ENCODE measurements at regions not wholly inside any gene's neighbourhood (a gene's known extent, or its start where the extent isn't known, plus 50 kb on each side); places are given as distances from the start of the nearest gene placed in this dataset.
"Not testable (repeated sequence)": the region's sequence is repeated elsewhere in the genome, so short reads cannot be mapped to it uniquely, and the experiment has no call there.

- DNase-seq, result no peak
Measured at GRCh38 chr12:30329281-30329680, 366.4 kb downstream of the IPO8 start.

GRCh38 chr12:30323008-30323407, 372.7 kb downstream of the IPO8 start:
- DNase-seq, result no peak

- no peak for DNase-seq
Measured at GRCh38 chr12:30320561-30320960, 375.1 kb downstream of the IPO8 start.

DNA sequence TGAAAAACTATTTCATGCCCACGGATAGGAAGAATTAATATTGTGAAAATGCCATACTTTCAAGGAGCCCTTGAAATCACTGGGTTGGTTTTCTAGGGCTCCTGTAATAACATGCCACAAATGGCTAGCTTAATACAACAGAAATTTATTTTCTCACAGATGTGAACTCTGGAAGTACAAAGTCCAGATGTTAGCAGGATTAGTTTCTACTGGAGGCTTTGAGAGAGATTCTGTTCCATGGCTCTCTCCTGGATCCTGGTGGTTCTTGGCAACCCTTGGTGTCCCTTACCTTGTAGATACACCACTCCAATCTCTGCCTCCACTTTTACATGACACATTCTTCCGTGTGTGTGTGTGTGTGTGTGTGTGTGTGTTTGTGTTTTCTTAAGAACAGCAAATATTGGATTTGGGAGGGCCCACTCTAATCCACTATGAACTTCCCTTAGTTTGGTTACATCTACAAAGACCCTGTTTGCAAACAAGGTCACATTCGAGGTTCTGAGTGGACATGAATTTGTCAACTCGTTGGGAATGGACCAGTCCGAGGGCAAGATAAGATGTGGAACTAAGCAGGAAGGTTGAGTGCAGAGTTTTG, 381.1 kb downstream of the IPO8 start:
- DNase-seq, result no peak

DNA sequence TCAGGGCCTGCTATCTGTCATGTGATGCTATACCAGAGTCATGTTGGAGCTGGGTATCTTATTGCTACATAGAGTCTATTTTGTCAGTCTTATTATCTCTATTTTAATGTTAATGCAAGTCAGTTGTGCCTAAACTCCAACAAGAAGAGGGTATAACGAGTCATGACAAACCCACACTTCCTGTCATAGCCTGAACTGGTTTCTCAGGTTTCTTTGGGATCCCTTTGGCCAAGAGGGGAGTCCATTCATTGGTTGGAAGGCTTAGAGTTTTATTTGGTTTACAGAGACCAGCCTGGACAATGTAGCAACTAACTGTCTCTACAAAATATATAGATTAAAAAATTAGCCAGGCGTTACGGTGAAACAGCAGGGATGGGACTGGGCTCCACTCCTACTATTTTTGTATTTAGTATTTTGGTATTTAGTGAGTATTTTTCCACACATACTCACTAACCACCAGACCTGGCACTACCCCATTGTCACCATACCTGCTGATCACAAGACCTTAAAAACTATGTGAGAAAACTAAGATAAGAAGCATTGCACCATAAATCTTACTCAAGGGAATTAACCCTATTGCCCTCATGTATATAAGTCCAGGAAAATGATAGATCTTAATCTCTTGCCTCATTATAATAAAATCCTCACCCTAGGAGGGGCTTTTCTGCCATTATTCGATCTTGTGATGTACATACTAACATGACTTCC, 387.5 kb downstream of the IPO8 start:
- DNase-seq, result no peak

DNA sequence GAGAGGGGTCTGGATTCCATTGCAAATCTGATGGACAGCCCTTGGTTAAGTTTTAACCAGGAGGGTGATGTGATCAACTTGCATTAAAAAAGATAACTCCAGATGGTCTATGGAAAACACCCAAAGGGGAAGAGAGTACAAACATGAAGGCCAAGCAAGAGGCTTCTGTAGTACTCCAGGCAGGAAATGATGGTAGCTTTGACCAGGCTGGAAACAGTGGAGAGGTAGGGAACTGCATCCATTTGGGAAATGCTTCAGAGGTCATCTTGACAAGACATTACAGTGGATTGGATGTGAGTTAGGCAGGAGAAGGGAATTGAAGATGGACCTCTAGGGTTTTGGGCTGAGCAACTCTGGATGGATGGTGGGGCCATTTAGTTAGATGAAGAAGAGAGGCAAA, 391.1 kb downstream of the IPO8 start:
- DNase-seq, result no peak

DNA sequence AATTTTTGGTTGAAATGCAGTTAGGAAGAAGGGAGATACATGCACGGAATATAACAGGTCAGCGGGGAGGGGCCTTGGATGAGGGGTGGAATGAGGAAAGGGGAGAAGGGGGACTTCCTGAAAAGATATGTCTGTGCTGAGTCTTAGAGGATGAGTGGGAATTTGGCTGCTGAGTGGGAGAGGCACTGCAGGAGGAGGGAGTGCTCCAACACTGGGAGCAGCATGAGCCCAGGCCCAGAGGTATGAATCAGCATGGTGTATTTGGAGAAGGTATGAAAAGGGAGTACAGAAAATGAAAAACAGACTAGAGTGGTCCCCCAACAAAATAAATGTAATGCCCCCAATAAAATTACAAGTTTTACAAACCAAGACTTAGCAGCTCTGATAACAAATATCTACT, 394.4 kb downstream of the IPO8 start:
- no peak for DNase-seq

GRCh38 chr12:30296486-30296885, 399.2 kb downstream of the IPO8 start:
- no peak for DNase-seq

- DNase-seq, result no peak
Measured at GRCh38 chr12:30286345-30286926, 409.2 kb downstream of the IPO8 start.

DNA sequence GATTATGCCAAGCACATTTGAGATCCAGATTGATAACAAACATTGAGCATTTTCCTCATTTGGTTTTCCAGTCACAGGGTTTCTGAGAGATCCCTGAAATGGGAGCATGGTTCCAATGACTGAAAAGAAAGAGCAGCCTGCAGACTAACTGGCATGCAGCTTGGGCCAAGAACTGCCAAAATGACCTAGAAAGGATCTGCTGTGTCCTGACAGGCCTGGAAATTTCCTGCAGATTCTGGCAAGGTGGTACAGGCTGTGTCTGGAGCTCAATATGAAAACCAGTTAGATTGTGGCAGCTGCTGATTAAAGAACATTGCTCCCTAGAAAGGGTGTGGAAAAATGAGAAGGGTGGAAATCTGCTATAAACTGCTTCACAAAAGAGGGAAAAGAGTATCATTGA, 417.3 kb downstream of the IPO8 start:
- DNase-seq, result no peak

GRCh38 chr12:30272515-30272914, 423.2 kb downstream of the IPO8 start:
- not testable (repeated sequence) for DNase-seq

DNA sequence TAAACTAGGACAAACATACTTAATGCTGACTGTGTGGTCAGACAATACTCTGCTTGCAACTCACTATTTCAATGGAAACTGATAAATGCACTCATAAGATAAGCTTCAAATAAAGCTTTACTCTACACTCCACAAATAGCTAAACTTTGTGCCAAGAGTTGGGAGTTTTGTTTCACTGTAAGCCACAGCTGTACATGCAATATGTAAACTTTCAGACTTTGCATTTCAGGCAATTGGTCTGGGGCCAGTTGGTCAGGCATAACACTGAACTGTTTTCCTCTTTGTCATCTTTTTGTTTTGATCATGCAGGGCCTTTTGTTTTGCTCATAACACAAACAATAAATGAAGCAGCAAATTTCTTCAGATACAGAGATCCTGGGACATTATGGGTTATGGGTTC, 426.2 kb downstream of the IPO8 start:
- no peak for DNase-seq

GRCh38 chr12:30268041-30268440, 427.6 kb downstream of the IPO8 start:
- no peak for DNase-seq

GRCh38 chr12:30263434-30263833, 432.2 kb downstream of the IPO8 start:
- DNase-seq, result no peak

GRCh38 chr12:30257618-30258017, 438.1 kb downstream of the IPO8 start:
- no peak for DNase-seq

DNA sequence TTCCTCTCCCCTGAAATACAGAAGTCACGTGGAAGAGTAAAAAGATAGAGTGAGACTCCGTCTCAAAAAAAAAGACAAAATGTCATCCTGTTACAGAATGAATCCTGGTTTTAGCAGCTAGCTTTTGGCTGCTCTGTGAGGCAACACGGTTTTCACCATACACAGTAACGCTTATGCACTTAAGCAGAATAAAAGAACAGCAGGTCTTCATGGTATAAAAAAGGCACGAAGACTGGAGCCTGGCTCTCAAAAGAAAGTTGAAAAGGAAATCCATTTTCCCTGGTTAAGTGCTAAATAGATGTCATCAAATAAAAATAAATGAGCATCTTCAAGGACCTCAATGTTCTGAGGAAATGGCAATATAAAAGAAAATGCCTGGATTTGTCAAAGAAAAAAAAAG, 444.1 kb downstream of the IPO8 start:
- DNase-seq, result no peak

DNA sequence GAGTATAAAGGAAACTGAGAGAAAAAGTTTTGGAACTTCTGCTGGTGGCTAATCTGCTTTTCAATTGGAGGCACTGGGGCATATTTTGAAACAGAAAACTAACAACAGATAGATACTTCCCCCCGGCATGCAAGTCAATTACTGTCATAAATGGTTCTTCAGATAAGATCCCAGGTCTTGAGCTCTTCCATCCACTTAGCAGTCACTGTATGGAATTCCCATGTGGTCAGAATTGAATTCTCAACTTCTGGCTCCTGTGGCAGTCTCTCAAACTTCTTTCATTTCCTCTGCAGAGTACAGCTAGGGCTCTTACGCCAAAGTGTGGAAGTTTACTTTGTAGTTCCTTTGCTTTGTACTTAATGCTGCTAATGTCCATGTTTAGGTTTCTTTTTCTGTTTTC, 452.2 kb downstream of the IPO8 start:
- no peak for DNase-seq

DNA sequence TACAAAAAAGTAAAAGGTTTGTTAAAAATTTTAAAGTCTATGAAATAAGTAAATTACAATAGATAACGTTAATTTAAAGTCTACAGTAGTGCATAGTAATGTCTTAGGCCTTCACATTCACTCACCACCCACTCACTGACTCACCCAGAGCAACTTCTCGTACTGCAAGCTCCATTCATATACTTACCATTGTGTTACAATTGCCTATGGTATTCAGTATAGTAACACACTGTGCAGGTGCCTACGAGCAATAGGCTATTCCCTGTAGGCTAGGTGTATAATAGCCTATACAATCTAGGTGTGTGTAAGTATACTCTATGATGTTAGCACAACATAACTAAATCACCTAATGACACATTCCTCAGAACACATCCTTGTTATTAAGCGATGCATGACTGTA, 435.3 kb upstream of the TMTC1 start:
- no peak for DNase-seq

DNA sequence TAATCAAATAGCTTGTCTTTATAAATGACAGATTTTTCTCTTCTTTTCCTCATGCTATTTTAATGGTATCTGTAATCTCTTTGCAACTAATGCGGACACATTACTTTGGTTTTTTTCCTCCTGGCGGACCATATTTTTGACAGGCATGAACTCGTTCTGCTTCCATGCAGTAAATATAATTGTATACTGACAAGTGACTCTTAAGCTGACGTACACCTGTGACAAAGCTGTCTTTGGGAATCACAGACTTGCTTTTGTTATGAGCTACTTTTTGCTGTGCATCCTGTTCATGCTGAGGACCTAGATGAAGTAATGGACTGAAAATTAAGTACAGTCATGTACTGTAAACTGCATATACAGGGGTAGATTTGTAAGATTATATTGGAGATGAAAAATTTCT, 434.3 kb upstream of the TMTC1 start:
- no peak for DNase-seq

GRCh38 chr12:30213166-30213565, 429.4 kb upstream of the TMTC1 start:
- DNase-seq, result no peak

DNA sequence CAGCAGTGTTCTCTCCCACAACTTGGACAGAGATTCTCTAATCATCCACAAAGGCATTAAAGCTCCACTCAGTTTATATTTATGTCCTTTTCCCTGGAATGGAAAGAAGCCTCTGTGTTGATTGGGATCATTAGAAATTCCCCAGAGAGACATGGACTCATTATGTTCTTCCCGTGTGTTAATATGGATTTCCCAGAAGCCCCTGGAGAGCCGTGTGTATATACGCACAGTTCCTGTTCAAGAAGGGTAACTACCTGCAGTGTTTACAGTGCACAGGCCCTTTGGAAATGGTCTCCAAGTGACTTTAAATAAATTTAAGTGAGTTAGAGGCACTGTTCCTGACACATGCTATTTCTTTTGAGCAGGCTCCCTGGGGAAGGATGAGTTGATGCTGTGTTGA, 428.0 kb upstream of the TMTC1 start:
- DNase-seq, result no peak

- no peak for DNase-seq
Measured at GRCh38 chr12:30203981-30204380, 420.2 kb upstream of the TMTC1 start.

DNA sequence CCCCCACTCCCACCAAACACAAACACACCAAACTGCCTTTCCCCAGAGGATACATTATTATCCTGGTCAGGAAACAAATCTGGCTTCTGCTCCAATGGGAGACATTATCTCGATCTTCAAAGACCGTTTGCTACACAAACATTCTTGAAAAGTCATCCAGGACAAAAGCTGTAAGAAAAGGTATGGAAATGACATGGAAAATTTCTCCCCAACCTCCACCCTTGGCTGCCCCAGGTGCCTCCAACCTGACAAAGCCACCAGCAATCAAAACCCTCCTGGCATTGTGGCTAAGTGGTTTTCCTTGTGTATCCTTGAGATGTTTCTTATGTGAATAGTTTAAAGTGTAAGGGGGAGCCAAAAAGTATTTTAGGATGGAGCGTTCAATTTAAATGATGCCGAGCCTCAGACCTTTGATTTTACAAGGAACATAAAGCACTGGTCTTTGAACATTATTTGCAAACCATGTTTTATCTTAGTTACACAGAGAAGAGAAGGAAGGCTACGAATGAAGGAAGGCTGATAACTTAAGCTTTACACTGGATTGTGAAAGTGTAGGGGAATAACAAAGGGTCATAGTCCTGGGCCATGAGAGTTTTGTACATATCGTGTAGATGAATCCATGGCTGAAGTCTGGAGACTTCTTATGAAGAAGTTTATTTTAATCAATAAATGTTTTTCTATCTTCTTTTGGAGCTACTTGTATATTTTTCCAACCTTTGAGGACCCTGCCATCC, 418.9 kb upstream of the TMTC1 start:
- DNase-seq, result no peak
